Kidney epithelial cell (primary cell): ENCODE measurements at regions not wholly inside any gene's neighbourhood (a gene's known extent, or its start where the extent isn't known, plus 50 kb on each side); places are given as distances from the start of the nearest gene placed in this dataset.

Experiments used
- DNase-seq: peaks from one replicate; pipeline ENCODE4 v3.0.0-alpha.2; 2010; ENCODE audit warnings: low read depth
- H3K27me3 ChIP-seq: 2 replicates; pipeline ENCODE4 v1.6.0; 2011; ENCODE audit warnings: low read length; ENCODE audit not compliant: control insufficient read depth, insufficient read depth
- H3K36me3 ChIP-seq: 2 replicates; pipeline ENCODE4 v1.5.1; 2011; ENCODE audit warnings: low read length; ENCODE audit not compliant: control insufficient read depth, insufficient read depth
- H3K4me3 ChIP-seq: 2 replicates; pipeline ENCODE4 v1.5.1; 2011; ENCODE audit warnings: low read depth, mild to moderate bottlenecking, control low read depth, low read length
- TF ChIP-seq, protein P1 (sequence below): IDR thresholded peaks from 2 replicates; pipeline ENCODE4 v1.5.1; 2011; ENCODE audit warnings: mild to moderate bottlenecking, moderate library complexity, low read length, control low read depth, inconsistent platforms; ENCODE audit not compliant: insufficient read depth, poor library complexity, severe bottlenecking

DNA sequence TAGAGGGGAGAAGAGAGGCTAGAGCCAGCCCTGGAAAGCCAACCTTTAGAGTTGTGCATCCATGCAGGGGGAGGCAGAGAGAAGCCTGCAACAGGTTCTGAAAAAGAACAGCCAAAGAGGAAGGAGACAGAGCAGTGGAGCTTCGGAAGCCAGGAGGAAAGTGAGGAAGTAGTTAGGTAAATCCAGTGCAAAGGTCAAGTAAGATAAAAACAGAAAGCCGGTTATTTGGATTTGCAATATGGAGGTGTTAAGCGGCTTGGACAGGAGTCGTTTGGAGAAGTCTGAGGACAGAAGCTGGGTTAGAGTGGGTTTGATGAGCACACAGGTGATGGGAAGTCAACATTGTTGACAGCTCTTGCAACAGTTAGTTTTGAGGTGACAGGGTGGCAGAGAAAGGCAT is 53.5 kb upstream of the FLT1 start:
- Histone ChIP-seq H3K36me3 (no peaks in the 10 kb centered on the region), H3K4me3 (no peak overlapping the region), H3K27me3 (no peaks in the 10 kb centered on the region)
- TF ChIP-seq, protein P1, sequence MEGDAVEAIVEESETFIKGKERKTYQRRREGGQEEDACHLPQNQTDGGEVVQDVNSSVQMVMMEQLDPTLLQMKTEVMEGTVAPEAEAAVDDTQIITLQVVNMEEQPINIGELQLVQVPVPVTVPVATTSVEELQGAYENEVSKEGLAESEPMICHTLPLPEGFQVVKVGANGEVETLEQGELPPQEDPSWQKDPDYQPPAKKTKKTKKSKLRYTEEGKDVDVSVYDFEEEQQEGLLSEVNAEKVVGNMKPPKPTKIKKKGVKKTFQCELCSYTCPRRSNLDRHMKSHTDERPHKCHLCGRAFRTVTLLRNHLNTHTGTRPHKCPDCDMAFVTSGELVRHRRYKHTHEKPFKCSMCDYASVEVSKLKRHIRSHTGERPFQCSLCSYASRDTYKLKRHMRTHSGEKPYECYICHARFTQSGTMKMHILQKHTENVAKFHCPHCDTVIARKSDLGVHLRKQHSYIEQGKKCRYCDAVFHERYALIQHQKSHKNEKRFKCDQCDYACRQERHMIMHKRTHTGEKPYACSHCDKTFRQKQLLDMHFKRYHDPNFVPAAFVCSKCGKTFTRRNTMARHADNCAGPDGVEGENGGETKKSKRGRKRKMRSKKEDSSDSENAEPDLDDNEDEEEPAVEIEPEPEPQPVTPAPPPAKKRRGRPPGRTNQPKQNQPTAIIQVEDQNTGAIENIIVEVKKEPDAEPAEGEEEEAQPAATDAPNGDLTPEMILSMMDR: no peak
- no peak for DNase-seq

DNA sequence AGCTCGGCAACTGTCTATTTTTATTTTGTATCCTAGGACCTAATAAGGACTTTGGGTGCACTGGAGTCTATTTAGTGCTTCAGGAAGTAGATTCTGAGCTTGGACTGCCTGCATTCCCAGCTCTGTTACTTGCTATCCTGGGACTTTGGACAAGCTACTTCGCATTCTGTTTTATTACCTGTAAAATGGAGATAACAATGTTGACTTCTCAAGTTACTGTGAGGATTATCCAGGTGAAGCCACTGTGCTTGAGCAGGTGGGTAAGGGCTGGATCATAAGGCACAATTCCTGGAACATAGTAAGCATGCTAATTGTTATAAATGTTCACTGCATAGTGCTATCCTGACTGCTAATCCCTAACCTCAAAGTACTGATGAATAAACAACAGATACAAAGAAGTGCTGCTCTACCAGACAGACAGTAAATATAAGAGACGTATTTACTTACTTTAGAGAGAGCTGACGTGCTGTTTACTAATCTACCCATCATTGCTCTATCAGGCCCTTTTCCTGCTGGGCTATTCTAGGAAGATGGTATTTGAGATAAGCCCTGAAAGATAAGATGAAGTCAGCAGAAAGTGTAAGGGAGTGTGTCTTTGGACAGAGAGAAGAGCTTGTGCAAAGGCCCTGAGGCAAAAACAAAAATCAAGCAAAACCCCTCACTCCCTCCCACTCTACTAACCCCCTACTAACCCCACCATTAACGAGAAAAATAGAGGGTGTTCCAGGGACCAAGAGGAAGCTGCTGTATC is 50.8 kb upstream of the FLT1 start:
- DNase-seq: no peak
- no peaks in the 10 kb centered on the region for H3K36me3 ChIP-seq
- H3K27me3 ChIP-seq: no peaks in the 10 kb centered on the region
- TF ChIP-seq, protein P1: no peak
- no peak overlapping the region for H3K4me3 ChIP-seq
